22Rv1 (cell line): ENCODE measurements at regions not wholly inside any gene's neighbourhood (a gene's known extent, or its start where the extent isn't known, plus 50 kb on each side); places are given as distances from the start of the nearest gene placed in this dataset.

Experiments used
- ZFX ChIP-seq: fragments of 450-650 bp; IDR thresholded peaks from 2 replicates; pipeline ENCODE4 v1.6.1; 2017; ENCODE audit warnings: antibody characterized with exemption, borderline replicate concordance
- TF ChIP-seq, protein P1 (sequence below): fragments of 450-650 bp; IDR thresholded peaks from 2 replicates; pipeline ENCODE4 v1.5.1; 2017; ENCODE audit warnings: mild to moderate bottlenecking

DNA sequence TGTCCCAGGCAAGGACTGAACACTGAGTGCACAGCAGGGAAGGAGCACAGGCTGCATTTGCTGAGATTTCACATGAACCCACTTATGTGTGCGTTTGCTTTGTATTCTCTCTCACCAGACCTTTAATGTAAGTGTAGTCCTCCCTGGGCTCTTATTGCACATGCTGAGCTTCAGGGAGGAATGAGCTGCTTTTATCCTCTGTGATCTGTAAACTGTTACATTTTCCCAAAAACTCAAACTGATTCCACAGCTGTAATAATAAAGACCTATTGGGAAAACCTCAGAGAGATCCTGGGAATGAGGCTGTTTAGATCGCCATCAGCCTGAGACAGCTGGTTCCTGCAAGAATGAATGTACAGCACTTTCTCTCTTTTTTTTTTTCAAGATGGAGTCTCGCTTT lies 53.6 kb upstream of the ADORA2B start:
- TF ChIP-seq, protein P1, sequence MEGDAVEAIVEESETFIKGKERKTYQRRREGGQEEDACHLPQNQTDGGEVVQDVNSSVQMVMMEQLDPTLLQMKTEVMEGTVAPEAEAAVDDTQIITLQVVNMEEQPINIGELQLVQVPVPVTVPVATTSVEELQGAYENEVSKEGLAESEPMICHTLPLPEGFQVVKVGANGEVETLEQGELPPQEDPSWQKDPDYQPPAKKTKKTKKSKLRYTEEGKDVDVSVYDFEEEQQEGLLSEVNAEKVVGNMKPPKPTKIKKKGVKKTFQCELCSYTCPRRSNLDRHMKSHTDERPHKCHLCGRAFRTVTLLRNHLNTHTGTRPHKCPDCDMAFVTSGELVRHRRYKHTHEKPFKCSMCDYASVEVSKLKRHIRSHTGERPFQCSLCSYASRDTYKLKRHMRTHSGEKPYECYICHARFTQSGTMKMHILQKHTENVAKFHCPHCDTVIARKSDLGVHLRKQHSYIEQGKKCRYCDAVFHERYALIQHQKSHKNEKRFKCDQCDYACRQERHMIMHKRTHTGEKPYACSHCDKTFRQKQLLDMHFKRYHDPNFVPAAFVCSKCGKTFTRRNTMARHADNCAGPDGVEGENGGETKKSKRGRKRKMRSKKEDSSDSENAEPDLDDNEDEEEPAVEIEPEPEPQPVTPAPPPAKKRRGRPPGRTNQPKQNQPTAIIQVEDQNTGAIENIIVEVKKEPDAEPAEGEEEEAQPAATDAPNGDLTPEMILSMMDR, result no peak
- TF ChIP-seq ZFX, result no peak
